PC-9 (cell line): ENCODE measurements at regions not wholly inside any gene's neighbourhood (a gene's known extent, or its start where the extent isn't known, plus 50 kb on each side); places are given as distances from the start of the nearest gene placed in this dataset.

ENCODE experiments used
- BruUV-seq: library from RNA; stranded (reverse); fragments of 400-500 nt; replicated peaks from 2 replicates; lab custom pipeline; 2021; lab: Mats Ljungman, UMichigan
- CTCF ChIA-PET: fragments of 300-600 bp; sonication (Branson Sonifier 250); formaldehyde crosslinking; loops from one replicate; lab custom pipeline; 2022; ENCODE audit warnings: antibody characterized with exemption; lab: Charles Lee
- POLR2A ChIA-PET: fragments of 300-600 bp; sonication (Branson Sonifier 250); formaldehyde crosslinking; loops from one replicate; lab custom pipeline; 2022; ENCODE audit warnings: antibody characterized with exemption; ENCODE audit not compliant: unreplicated experiment; lab: Charles Lee
- DNase-seq, 2 experiments: peaks; one replicate each; pipeline versions ENCODE4 v3.0.0 to v3.0.0-alpha.2; 2015 to 2022; ENCODE audit warnings: mixed read lengths in 1 of 2
- H2AFZ ChIP-seq: fragments of 200-600 bp; sonication (generic); 2 replicates; pipeline ENCODE4 v1.8.1; 2017; ENCODE audit warnings: antibody characterized with exemption
- H3F3A ChIP-seq: fragments of 200-600 bp; sonication (generic); 2 replicates; pipeline ENCODE4 v1.8.1; 2017; ENCODE audit warnings: antibody characterized with exemption, mild to moderate bottlenecking, low read depth; ENCODE audit not compliant: insufficient read depth
- H3K27ac ChIP-seq: fragments of 200-600 bp; sonication (generic); 2 replicates; pipeline ENCODE4 v1.6.1; 2016; ENCODE audit warnings: mixed run types
- H3K27me3 ChIP-seq: fragments of 200-600 bp; sonication (generic); 2 replicates; pipeline ENCODE4 v1.6.1; 2016; ENCODE audit warnings: low read depth, mixed run types; ENCODE audit not compliant: insufficient read depth
- H3K36me3 ChIP-seq: fragments of 200-600 bp; sonication (generic); 2 replicates; pipeline ENCODE4 v1.6.1; 2016; ENCODE audit warnings: low read depth, mixed run types
- H3K4me1 ChIP-seq: fragments of 200-600 bp; sonication (generic); replicated peaks from 2 replicates; pipeline ENCODE4 v1.6.1; 2016; ENCODE audit warnings: mixed run types; ENCODE audit not compliant: insufficient read depth
- H3K4me2 ChIP-seq: fragments of 200-600 bp; sonication (generic); 2 replicates; pipeline ENCODE4 v1.6.1; 2017; ENCODE audit warnings: mixed run types
- H3K4me3 ChIP-seq: fragments of 200-600 bp; sonication (generic); 2 replicates; pipeline ENCODE4 v1.6.1; 2016; ENCODE audit warnings: mixed run types
- H3K79me2 ChIP-seq: fragments of 200-600 bp; sonication (generic); 2 replicates; pipeline ENCODE4 v1.6.1; 2017; ENCODE audit warnings: low read depth, mixed run types
- H3K9me2 ChIP-seq: fragments of 200-600 bp; sonication (generic); 2 replicates; pipeline ENCODE4 v1.8.1; 2017; ENCODE audit warnings: mild to moderate bottlenecking; ENCODE audit not compliant: insufficient read depth
- H3K9me3 ChIP-seq: fragments of 200-600 bp; sonication (generic); 2 replicates; pipeline ENCODE4 v1.8.1; 2016; ENCODE audit warnings: low read depth; ENCODE audit not compliant: insufficient read depth
- H4K20me1 ChIP-seq: fragments of 200-600 bp; sonication (generic); 2 replicates; pipeline ENCODE4 v1.8.1; 2017; ENCODE audit not compliant: insufficient read depth
- EZH2 ChIP-seq: fragments of 200-600 bp; sonication (generic); IDR thresholded peaks from 2 replicates; pipeline ENCODE4 v1.8.0; 2017; ENCODE audit warnings: antibody characterized with exemption, low read depth
- intact Hi-C: fragments of 100-400 bp; cut with micrococcal nuclease; formaldehyde crosslinking; loops from one replicate; pipeline ENCODE4 v1.10.0; 2022; ENCODE audit not compliant: unreplicated experiment
- TF ChIP-seq, protein P1 (sequence below): fragments of 200-600 bp; sonication (generic); conservative IDR thresholded peaks from 2 replicates; pipeline ENCODE4 v1.6.1; 2017; ENCODE audit warnings: mixed run types, antibody characterized with exemption, mild to moderate bottlenecking, moderate library complexity

GRCh38 chrX:99394456-99394855, 1015.6 kb downstream of the PCDH19 start:
- no peaks in the 10 kb centered on the region for H3K9me2 ChIP-seq
- no peak for DNase-seq
- no peaks in the 10 kb centered on the region for H3K79me2 ChIP-seq
- H4K20me1 ChIP-seq, result no peaks in the 10 kb centered on the region
- no peak overlapping the region for H2AFZ ChIP-seq
- TF ChIP-seq EZH2, result no peak
- TF ChIP-seq, protein P1, sequence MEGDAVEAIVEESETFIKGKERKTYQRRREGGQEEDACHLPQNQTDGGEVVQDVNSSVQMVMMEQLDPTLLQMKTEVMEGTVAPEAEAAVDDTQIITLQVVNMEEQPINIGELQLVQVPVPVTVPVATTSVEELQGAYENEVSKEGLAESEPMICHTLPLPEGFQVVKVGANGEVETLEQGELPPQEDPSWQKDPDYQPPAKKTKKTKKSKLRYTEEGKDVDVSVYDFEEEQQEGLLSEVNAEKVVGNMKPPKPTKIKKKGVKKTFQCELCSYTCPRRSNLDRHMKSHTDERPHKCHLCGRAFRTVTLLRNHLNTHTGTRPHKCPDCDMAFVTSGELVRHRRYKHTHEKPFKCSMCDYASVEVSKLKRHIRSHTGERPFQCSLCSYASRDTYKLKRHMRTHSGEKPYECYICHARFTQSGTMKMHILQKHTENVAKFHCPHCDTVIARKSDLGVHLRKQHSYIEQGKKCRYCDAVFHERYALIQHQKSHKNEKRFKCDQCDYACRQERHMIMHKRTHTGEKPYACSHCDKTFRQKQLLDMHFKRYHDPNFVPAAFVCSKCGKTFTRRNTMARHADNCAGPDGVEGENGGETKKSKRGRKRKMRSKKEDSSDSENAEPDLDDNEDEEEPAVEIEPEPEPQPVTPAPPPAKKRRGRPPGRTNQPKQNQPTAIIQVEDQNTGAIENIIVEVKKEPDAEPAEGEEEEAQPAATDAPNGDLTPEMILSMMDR, result no peak
- BruUV-seq, result no TSS peak
- H3K4me3 ChIP-seq, result no peak overlapping the region
- ChIA-PET CTCF (no interaction called here), POLR2A (no interaction called here)
- H3K9me3 ChIP-seq, result no peaks in the 10 kb centered on the region
- H3K27me3 ChIP-seq, result no peaks in the 10 kb centered on the region
- no peaks in the 10 kb centered on the region for H3F3A ChIP-seq
- H3K36me3 ChIP-seq, result no peaks in the 10 kb centered on the region
- no peak overlapping the region for H3K4me2 ChIP-seq
- H3K4me1 ChIP-seq, result no peaks in the 10 kb centered on the region
- no peak overlapping the region for H3K27ac ChIP-seq
- intact Hi-C loops, result no loop called here

- H3K4me3 ChIP-seq, result no peak overlapping the region
- intact Hi-C loops, result no loop called here
- ChIA-PET POLR2A (no interaction called here), CTCF (no interaction called here)
- no peak overlapping the region for H3K4me2 ChIP-seq
- H3K36me3 ChIP-seq, result no peaks in the 10 kb centered on the region
- no peaks in the 10 kb centered on the region for H3K9me3 ChIP-seq
- DNase-seq, result no peak
- H3F3A ChIP-seq, result no peaks in the 10 kb centered on the region
- no peak overlapping the region for H2AFZ ChIP-seq
- no peaks in the 10 kb centered on the region for H3K27me3 ChIP-seq
- no peaks in the 10 kb centered on the region for H4K20me1 ChIP-seq
- H3K79me2 ChIP-seq, result no peaks in the 10 kb centered on the region
- no peaks in the 10 kb centered on the region for H3K9me2 ChIP-seq
- TF ChIP-seq, protein P1, result no peak
- TF ChIP-seq EZH2, result no peak
- H3K4me1 ChIP-seq, result no peaks in the 10 kb centered on the region
- no peak overlapping the region for H3K27ac ChIP-seq
- BruUV-seq, result no TSS peak
Observed at GRCh38 chrX:99384594-99385374, 1025.3 kb downstream of the PCDH19 start.

GRCh38 chrX:99383786-99384185, 1026.3 kb downstream of the PCDH19 start:
- H3K27ac ChIP-seq, result no peak overlapping the region
- H3K4me1 ChIP-seq, result no peaks in the 10 kb centered on the region
- CTCF ChIA-PET, result no interaction called here
- POLR2A ChIA-PET, result no interaction called here
- H3K79me2 ChIP-seq, result no peaks in the 10 kb centered on the region
- H3F3A ChIP-seq, result no peaks in the 10 kb centered on the region
- no peaks in the 10 kb centered on the region for H3K27me3 ChIP-seq
- no peak for DNase-seq
- intact Hi-C loops, result no loop called here
- no TSS peak for BruUV-seq
- TF ChIP-seq, protein P1, result no peak
- TF ChIP-seq EZH2, result no peak
- H3K4me3 ChIP-seq, result no peak overlapping the region
- no peaks in the 10 kb centered on the region for H3K9me2 ChIP-seq
- no peaks in the 10 kb centered on the region for H3K36me3 ChIP-seq
- H4K20me1 ChIP-seq, result no peaks in the 10 kb centered on the region
- no peak overlapping the region for H2AFZ ChIP-seq
- no peak overlapping the region for H3K4me2 ChIP-seq
- H3K9me3 ChIP-seq, result no peaks in the 10 kb centered on the region
